Gastroesophageal sphincter (tissue), 3 donors: ENCODE measurements at regions not wholly inside any gene's neighbourhood (a gene's known extent, or its start where the extent isn't known, plus 50 kb on each side); places are given as distances from the start of the nearest gene placed in this dataset.

Experiments
- CTCF ChIP-seq, 4 experiments: fragments of 200-600 bp in 2 of 4; fragments of 450-650 bp in 2 of 4; sonication (generic) in 1 of 4; IDR thresholded peaks; one replicate each; pipeline ENCODE4 v1.5.1; 2017 to 2019; ENCODE audit warnings: antibody characterized with exemption in 4 of 4, mild to moderate bottlenecking in 2 of 4, moderate library complexity in 2 of 4
- POLR2AphosphoS5 ChIP-seq: sonication (generic); formaldehyde crosslinking; IDR thresholded peaks from one replicate; pipeline ENCODE4 v1.6.1; 2017; ENCODE audit warnings: antibody characterized with exemption

DNA sequence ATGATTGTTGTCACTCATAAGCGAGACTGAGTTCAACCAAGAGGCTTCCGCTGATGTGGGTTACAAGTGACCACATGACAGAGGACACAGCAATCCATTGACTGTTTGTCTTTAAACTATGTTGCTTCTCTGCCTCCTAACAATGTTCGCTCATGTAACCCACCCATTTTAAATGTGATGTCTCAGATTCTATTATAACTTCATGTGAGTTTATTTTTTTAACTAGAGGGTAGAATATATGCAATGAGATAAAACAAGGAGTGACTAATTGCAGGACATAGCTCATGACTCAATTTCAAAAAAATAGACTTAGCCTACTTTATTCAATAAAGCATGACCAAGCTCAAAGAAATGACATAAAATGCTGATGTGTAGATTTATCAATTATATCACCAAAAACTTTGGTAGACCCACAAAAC, 119.2 kb upstream of the SASH1 start:
- no peak for TF ChIP-seq CTCF (IDR thresholded peaks at IDR 0.05)
- no peak for TF ChIP-seq POLR2AphosphoS5
